Hepatocyte (in vitro differentiated cells): ENCODE measurements at regions not wholly inside any gene's neighbourhood (a gene's known extent, or its start where the extent isn't known, plus 50 kb on each side); places are given as distances from the start of the nearest gene placed in this dataset.

Experiments used
- DNase-seq: peaks from one replicate; pipeline ENCODE4 v3.0.0-alpha.2; 2016; ENCODE audit warnings: low spot score
- H2AFZ ChIP-seq: fragments of 200-600 bp; sonication (generic); 2 replicates; pipeline ENCODE4 v1.6.0; 2016; ENCODE audit warnings: antibody characterized with exemption, mild to moderate bottlenecking
- H3K27ac ChIP-seq: fragments of 200-600 bp; sonication (generic); 2 replicates; pipeline ENCODE4 v1.5.1; 2016; ENCODE audit warnings: mild to moderate bottlenecking
- H3K27me3 ChIP-seq: fragments of 200-600 bp; sonication (generic); 2 replicates; pipeline ENCODE4 v1.6.1; 2016
- H3K36me3 ChIP-seq: fragments of 200-600 bp; sonication (generic); replicated peaks from 2 replicates; pipeline ENCODE4 v1.5.1; 2016; ENCODE audit warnings: low read depth; ENCODE audit not compliant: insufficient read depth
- H3K4me1 ChIP-seq: fragments of 200-600 bp; sonication (generic); 2 replicates; pipeline ENCODE4 v1.5.1; 2016; ENCODE audit warnings: mild to moderate bottlenecking, moderate library complexity; ENCODE audit not compliant: insufficient read depth
- H3K4me2 ChIP-seq: fragments of 200-600 bp; sonication (generic); 2 replicates; pipeline ENCODE4 v1.6.0; 2016
- H3K4me3 ChIP-seq: fragments of 200-600 bp; sonication (generic); 2 replicates; pipeline ENCODE4 v1.5.1; 2016; ENCODE audit warnings: mild to moderate bottlenecking
- H3K79me2 ChIP-seq: fragments of 200-600 bp; sonication (generic); 2 replicates; pipeline ENCODE4 v1.6.0; 2017; ENCODE audit warnings: mild to moderate bottlenecking
- H3K9me2 ChIP-seq: fragments of 200-600 bp; sonication (generic); replicated peaks from 2 replicates; pipeline ENCODE4 v1.6.0; 2017; ENCODE audit warnings: mild to moderate bottlenecking; ENCODE audit not compliant: insufficient read depth
- H3K9me3 ChIP-seq: fragments of 200-600 bp; sonication (generic); 2 replicates; pipeline ENCODE4 v1.5.1; 2016; ENCODE audit warnings: low read depth, mild to moderate bottlenecking
- H4K20me1 ChIP-seq: fragments of 200-600 bp; sonication (generic); 2 replicates; pipeline ENCODE4 v1.6.0; 2016; ENCODE audit warnings: mild to moderate bottlenecking; ENCODE audit not compliant: insufficient read depth, poor library complexity, severe bottlenecking
- CTCF ChIP-seq: fragments of 200-600 bp; sonication (generic); IDR thresholded peaks from 2 replicates; pipeline ENCODE4 v1.5.1; 2016; ENCODE audit warnings: antibody characterized with exemption, mild to moderate bottlenecking; ENCODE audit not compliant: poor library complexity
- EZH2 ChIP-seq: fragments of 200-600 bp; sonication (generic); IDR thresholded peaks from 2 replicates; pipeline ENCODE4 v1.6.1; 2016; ENCODE audit warnings: antibody characterized with exemption, mild to moderate bottlenecking, borderline replicate concordance
- EZH2phosphoT487 ChIP-seq: fragments of 200-600 bp; sonication (generic); IDR thresholded peaks from one replicate; pipeline ENCODE4 v1.6.1; 2018; ENCODE audit warnings: antibody characterized with exemption, mild to moderate bottlenecking, low read depth, moderate library complexity; ENCODE audit not compliant: unreplicated experiment, severe bottlenecking
- WGBS: methylation state at CpG from one replicate; pipeline ENCODE4 v1.1.6; 2016; ENCODE audit warnings: low lambda C conversion rate; ENCODE audit errors: missing lambda C conversion rate; 5-methylcytosine and 5-hydroxymethylcytosine counted together

- Histone ChIP-seq H3K27ac (no peak overlapping the region), H3K9me3 (no peaks in the 10 kb centered on the region), H3K79me2 (no peaks in the 10 kb centered on the region), H3K4me1 (peaks cover 5% of the 10 kb centered on the region), H4K20me1 (no peaks in the 10 kb centered on the region), H3K9me2 (no peaks in the 10 kb centered on the region), H3K36me3 (no peaks in the 10 kb centered on the region), H3K27me3 (no peaks in the 10 kb centered on the region), H2AFZ (no peak overlapping the region), H3K4me3 (no peak overlapping the region), H3K4me2 (no peak overlapping the region)
- TF ChIP-seq EZH2 (no peak), EZH2phosphoT487 (no peak), CTCF (no peak)
- no peak for DNase-seq
Observed at GRCh38 chr9:27628311-27628710, 55.0 kb upstream of the C9orf72 start.

GRCh38 chr9:27629425-27629824 lies 56.1 kb upstream of the C9orf72 start:
- Histone ChIP-seq H3K27ac (no peak overlapping the region), H3K4me3 (no peak overlapping the region), H3K9me3 (no peaks in the 10 kb centered on the region), H3K36me3 (no peaks in the 10 kb centered on the region), H3K4me1 (peaks cover 5% of the 10 kb centered on the region), H3K4me2 (no peak overlapping the region), H4K20me1 (no peaks in the 10 kb centered on the region), H3K27me3 (no peaks in the 10 kb centered on the region), H3K9me2 (no peaks in the 10 kb centered on the region), H3K79me2 (no peaks in the 10 kb centered on the region), H2AFZ (no peak overlapping the region)
- WGBS: 86% methylated on average over 2 of the region's 2 CpGs
- TF ChIP-seq EZH2phosphoT487: no peak
- TF ChIP-seq EZH2: no peak
- TF ChIP-seq CTCF: no peak
- no peak for DNase-seq

- WGBS: 89% methylated on average over 6 of the region's 6 CpGs
- H3K36me3 ChIP-seq: no peaks in the 10 kb centered on the region
- H3K27ac ChIP-seq: no peak overlapping the region
- no peaks in the 10 kb centered on the region for H3K4me1 ChIP-seq
- H3K4me3 ChIP-seq: no peak overlapping the region
- no peaks in the 10 kb centered on the region for H3K27me3 ChIP-seq
- H3K9me3 ChIP-seq: no peaks in the 10 kb centered on the region
- H3K4me2 ChIP-seq: no peak overlapping the region
- no peaks in the 10 kb centered on the region for H4K20me1 ChIP-seq
- no peaks in the 10 kb centered on the region for H3K9me2 ChIP-seq
- H2AFZ ChIP-seq: no peak overlapping the region
- no peak for DNase-seq
- no peak for TF ChIP-seq EZH2
- no peak for TF ChIP-seq EZH2phosphoT487
- TF ChIP-seq CTCF: no peak
- H3K79me2 ChIP-seq: no peaks in the 10 kb centered on the region
Observed at GRCh38 chr9:27632254-27632653, 59.0 kb upstream of the C9orf72 start.

DNA sequence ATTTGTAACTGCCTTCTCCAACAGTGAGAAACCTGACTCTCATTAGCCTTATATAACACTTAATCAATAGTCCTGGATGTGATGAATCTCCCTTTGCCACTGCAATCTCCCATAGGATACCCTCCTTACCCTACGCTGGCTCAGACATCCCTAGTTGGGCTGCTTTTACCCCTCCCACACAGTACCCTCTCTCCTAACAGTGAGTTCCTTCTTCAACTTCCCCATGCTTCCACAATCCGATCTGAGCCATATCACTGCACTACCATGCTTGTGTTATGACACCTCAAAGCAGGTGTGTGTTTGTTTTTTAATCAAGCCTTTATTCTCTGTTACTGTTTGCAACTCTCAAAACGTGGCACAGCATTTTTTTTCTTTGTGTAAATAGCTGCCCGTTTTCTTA lies 60.5 kb upstream of the C9orf72 start:
- Histone ChIP-seq H3K27me3 (no peaks in the 10 kb centered on the region), H3K36me3 (no peaks in the 10 kb centered on the region), H3K4me2 (no peak overlapping the region), H3K79me2 (no peaks in the 10 kb centered on the region), H3K4me1 (no peaks in the 10 kb centered on the region), H3K4me3 (no peak overlapping the region), H4K20me1 (no peaks in the 10 kb centered on the region), H3K27ac (no peak overlapping the region), H2AFZ (no peak overlapping the region), H3K9me2 (no peaks in the 10 kb centered on the region), H3K9me3 (no peaks in the 10 kb centered on the region)
- 75% methylated on average over 4 of the region's 4 CpGs for WGBS
- TF ChIP-seq CTCF: no peak
- TF ChIP-seq EZH2: no peak
- TF ChIP-seq EZH2phosphoT487: no peak
- no peak for DNase-seq
